Right lobe of liver (tissue), 4 donors: ENCODE measurements at regions not wholly inside any gene's neighbourhood (a gene's known extent, or its start where the extent isn't known, plus 50 kb on each side); places are given as distances from the start of the nearest gene placed in this dataset.

Experiments used
- POLR2A ChIP-seq: fragments of 450-650 bp; IDR thresholded peaks from one replicate; pipeline ENCODE4 v1.6.1; 2017; ENCODE audit warnings: antibody characterized with exemption, mild to moderate bottlenecking
- TF ChIP-seq, protein P1 (sequence below), 4 donors: fragments of 200-600 bp in 3 of 4; fragments of 450-650 bp in 1 of 4; IDR thresholded peaks; one replicate each; pipeline versions ENCODE4 v1.5.1 to v1.8.0; 2016 to 2022; ENCODE audit warnings: antibody characterized with exemption in 4 of 4, mild to moderate bottlenecking in 2 of 4
- donor health status: DM: no; HTN: no; CAD: no.
- donor health status: DM: no; HTN: no; CAD: no.
- donor health status: DM: no; HTN: yes; CAD: no.

DNA sequence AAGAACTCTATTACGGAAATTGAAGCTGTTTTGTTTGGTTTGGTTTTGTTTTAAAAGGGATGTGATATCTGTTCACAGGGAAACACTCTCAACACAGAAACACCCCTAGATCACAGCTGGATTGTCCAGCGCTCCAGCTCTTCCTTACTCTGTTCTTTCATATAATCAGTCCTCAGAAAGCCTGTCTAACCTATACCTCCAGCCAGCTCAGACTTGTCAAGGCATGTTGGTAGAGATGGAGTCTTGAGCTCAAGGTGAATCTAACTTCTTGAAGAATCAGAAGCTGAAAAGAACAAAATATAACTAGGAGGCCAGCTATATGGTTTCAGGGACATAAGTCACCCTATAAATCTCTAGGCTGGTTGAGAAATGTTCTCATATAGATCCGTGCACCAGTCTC is 110.2 kb upstream of the EPHA3 start:
- TF ChIP-seq, protein P1, sequence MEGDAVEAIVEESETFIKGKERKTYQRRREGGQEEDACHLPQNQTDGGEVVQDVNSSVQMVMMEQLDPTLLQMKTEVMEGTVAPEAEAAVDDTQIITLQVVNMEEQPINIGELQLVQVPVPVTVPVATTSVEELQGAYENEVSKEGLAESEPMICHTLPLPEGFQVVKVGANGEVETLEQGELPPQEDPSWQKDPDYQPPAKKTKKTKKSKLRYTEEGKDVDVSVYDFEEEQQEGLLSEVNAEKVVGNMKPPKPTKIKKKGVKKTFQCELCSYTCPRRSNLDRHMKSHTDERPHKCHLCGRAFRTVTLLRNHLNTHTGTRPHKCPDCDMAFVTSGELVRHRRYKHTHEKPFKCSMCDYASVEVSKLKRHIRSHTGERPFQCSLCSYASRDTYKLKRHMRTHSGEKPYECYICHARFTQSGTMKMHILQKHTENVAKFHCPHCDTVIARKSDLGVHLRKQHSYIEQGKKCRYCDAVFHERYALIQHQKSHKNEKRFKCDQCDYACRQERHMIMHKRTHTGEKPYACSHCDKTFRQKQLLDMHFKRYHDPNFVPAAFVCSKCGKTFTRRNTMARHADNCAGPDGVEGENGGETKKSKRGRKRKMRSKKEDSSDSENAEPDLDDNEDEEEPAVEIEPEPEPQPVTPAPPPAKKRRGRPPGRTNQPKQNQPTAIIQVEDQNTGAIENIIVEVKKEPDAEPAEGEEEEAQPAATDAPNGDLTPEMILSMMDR (IDR thresholded peaks at IDR 0.05) = no peak
- no peak for TF ChIP-seq POLR2A
